Esophagus squamous epithelium (tissue), 5 donors: ENCODE measurements at regions not wholly inside any gene's neighbourhood (a gene's known extent, or its start where the extent isn't known, plus 50 kb on each side); places are given as distances from the start of the nearest gene placed in this dataset.

Experiments
- DNase-seq: peaks from one replicate; lab custom pipeline; 2025; lab: John Stamatoyannopoulos, UW
- H3K27ac ChIP-seq, 4 donors: fragments of 200-600 bp; sonication (generic); one replicate each; pipeline ENCODE4 v1.5.1; 2016 to 2019; ENCODE audit warnings: mild to moderate bottlenecking in 1 of 4
- H3K27me3 ChIP-seq, 4 donors: fragments of 200-600 bp; sonication (generic); 1 replicate in 3 of 4; 2 replicates in 1 of 4; pipeline versions ENCODE4 v1.5.1 to v1.6.0; 2017 to 2021; ENCODE audit warnings: antibody characterized with exemption in 1 of 4
- H3K36me3 ChIP-seq, 3 donors: fragments of 200-600 bp; sonication (generic); one replicate each; pipeline ENCODE4 v1.5.1; 2016 to 2019
- H3K4me1 ChIP-seq, 3 donors: fragments of 200-600 bp; sonication (generic); one replicate each; pipeline ENCODE4 v1.5.1; 2017 to 2019
- H3K4me3 ChIP-seq, 4 donors: fragments of 200-600 bp; sonication (generic); 1 replicate in 3 of 4; 2 replicates in 1 of 4; pipeline ENCODE4 v1.5.1; 2016 to 2019; ENCODE audit warnings: mild to moderate bottlenecking in 2 of 4, moderate library complexity in 1 of 4
- H3K9me3 ChIP-seq, 3 donors: fragments of 200-600 bp; sonication (generic); one replicate each; pipeline ENCODE4 v1.5.1; 2016 to 2019
- POLR2A ChIP-seq, 4 donors: fragments of 450-650 bp; IDR thresholded peaks; one replicate each; pipeline ENCODE4 v1.6.1; 2017; ENCODE audit warnings: antibody characterized with exemption in 4 of 4, mild to moderate bottlenecking in 4 of 4, moderate library complexity in 3 of 4
- WGBS, 2 donors: methylation state at CpG; one replicate each; pipeline ENCODE4 v1.1.5; 2018; 5-methylcytosine and 5-hydroxymethylcytosine counted together
- intact Hi-C: fragments of 100-400 bp; cut with DNase I; formaldehyde crosslinking; loops from one replicate; pipeline ENCODE4 v1.15.0; 2022
- TF ChIP-seq, protein P1 (sequence below), 6 experiments: fragments of 450-650 bp in 4 of 6; fragments of 200-600 bp in 2 of 6; sonication (generic) in 2 of 6; IDR thresholded peaks; one replicate each; pipeline ENCODE4 v1.5.1; 2016 to 2019; ENCODE audit warnings: antibody characterized with exemption in 6 of 6, mild to moderate bottlenecking in 4 of 6, moderate library complexity in 4 of 6
- donor health status: DM: yes; HTN: yes; CAD: no.

DNA sequence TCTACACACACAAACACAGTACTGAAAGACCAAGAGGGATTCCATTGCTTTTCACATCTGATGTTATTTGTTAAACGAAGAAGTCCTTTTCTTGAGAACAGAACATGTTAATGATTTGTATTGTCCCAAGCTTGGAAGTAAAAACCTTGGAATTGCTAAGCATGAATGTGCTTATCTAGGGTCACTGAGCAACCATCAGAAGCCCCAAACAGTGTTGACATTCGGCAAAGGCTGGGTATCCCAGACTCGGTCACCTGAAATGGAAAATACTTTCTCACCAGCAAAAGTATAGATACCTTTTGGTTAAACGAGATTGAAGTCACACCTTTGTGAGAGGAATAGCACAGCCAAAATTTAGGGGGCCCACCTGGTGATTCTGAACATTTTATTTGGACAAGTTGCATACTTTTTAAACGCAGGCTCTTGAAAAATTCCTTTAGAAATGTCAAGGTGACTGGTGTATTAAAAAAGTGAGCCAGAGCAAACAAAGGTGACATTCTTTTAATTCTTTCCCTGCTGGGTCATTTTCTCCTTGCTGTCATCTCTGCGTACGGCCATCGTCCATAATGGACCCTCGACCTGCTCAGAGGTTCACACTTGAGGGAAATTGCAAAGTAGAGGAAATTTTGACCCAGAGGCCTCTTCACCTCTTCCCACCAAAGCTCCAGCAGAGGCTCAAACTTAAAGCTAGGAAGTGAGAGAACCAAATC is 95.8 kb upstream of the FOXA2 start:
- H3K27me3 ChIP-seq = peaks cover 0 to 39% (median 0%) of the 10 kb centered on the region in 4 donors
- WGBS, 2 donors = 70 to 73% methylated on average over 9 of the region's 9 CpGs
- H3K4me3 ChIP-seq = no peak overlapping the region
- no peaks in the 10 kb centered on the region for H3K36me3 ChIP-seq
- H3K9me3 ChIP-seq = peaks cover 0 to 8% (median 0%) of the 10 kb centered on the region in 3 donors
- no peaks in the 10 kb centered on the region for H3K4me1 ChIP-seq
- H3K27ac ChIP-seq = no peak overlapping the region
- no peak for DNase-seq
- intact Hi-C loops = loop anchor here (5.0 kb wide), 1 partner anchor 343 kb away; no protein-coding TSS in a partner anchor
- TF ChIP-seq POLR2A (IDR thresholded peaks at IDR 0.05) = no peak
- TF ChIP-seq, protein P1, sequence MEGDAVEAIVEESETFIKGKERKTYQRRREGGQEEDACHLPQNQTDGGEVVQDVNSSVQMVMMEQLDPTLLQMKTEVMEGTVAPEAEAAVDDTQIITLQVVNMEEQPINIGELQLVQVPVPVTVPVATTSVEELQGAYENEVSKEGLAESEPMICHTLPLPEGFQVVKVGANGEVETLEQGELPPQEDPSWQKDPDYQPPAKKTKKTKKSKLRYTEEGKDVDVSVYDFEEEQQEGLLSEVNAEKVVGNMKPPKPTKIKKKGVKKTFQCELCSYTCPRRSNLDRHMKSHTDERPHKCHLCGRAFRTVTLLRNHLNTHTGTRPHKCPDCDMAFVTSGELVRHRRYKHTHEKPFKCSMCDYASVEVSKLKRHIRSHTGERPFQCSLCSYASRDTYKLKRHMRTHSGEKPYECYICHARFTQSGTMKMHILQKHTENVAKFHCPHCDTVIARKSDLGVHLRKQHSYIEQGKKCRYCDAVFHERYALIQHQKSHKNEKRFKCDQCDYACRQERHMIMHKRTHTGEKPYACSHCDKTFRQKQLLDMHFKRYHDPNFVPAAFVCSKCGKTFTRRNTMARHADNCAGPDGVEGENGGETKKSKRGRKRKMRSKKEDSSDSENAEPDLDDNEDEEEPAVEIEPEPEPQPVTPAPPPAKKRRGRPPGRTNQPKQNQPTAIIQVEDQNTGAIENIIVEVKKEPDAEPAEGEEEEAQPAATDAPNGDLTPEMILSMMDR (IDR thresholded peaks at IDR 0.05) = no peak

DNA sequence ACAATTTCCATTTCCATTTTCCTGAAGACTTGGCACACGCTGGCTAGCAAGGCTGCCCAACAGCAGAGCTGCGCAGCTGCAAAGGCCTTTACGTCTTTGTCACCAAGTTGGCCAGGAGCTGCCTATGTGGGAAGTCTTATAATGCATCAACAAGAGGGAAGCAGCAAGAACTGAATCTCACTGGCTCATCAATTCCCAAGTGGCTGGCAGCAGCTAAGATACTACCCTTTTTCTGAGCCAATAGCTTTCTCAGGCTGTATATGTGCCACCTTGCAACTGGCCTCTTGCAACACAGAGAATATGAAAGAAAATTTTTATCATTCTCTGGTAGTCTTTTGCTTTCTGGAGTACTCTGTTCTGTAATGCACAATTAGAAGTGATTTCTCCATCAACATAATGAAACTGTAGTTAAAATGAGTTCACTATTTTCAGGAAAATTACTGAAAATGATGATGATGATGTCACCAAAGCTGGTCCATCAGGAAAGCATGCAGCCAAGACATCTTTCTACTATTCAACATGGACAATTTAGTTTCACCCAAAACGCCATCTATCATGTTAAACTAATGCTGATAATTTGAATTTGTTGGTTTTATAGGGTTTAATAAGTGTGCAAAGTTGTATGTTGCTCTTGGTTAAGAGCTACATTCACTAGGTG is 97.3 kb upstream of the FOXA2 start:
- Histone ChIP-seq H3K4me3 (no peak overlapping the region), H3K9me3 (peaks cover 0 to 8% (median 0%) of the 10 kb centered on the region in 3 donors), H3K27ac (no peak overlapping the region), H3K4me1 (peaks cover 0 to 4% (median 0%) of the 10 kb centered on the region in 3 donors), H3K36me3 (no peaks in the 10 kb centered on the region), H3K27me3 (peaks cover 0 to 45% (median 0%) of the 10 kb centered on the region in 4 donors)
- 82 to 86% methylated on average over 4 of the region's 4 CpGs for WGBS, 2 donors
- no peak for DNase-seq
- intact Hi-C loops = loop anchor here (5.0 kb wide), 1 partner anchor 344 kb away; no protein-coding TSS in a partner anchor
- TF ChIP-seq, protein P1 (IDR thresholded peaks at IDR 0.05) = no peak
- no peak for TF ChIP-seq POLR2A (IDR thresholded peaks at IDR 0.05)

GRCh38 chr20:22682381-22682780 is 98.0 kb upstream of the FOXA2 start:
- WGBS, 2 donors = 21 to 35% methylated on average over 5 to 6 of the region's 6 CpGs
- intact Hi-C loops = loop anchor here (5.0 kb wide), 1 partner anchor 345 kb away; no protein-coding TSS in a partner anchor
- Histone ChIP-seq H3K4me3 (no peak overlapping the region), H3K27ac (no peak overlapping the region), H3K27me3 (peaks cover 0 to 40% (median 0%) of the 10 kb centered on the region in 4 donors), H3K36me3 (no peaks in the 10 kb centered on the region), H3K9me3 (peaks cover 0 to 8% (median 0%) of the 10 kb centered on the region in 3 donors), H3K4me1 (peaks cover 0 to 4% (median 0%) of the 10 kb centered on the region in 3 donors)
- DNase-seq = no peak
- TF ChIP-seq, protein P1 (IDR thresholded peaks at IDR 0.05) = no peak
- no peak for TF ChIP-seq POLR2A (IDR thresholded peaks at IDR 0.05)

DNA sequence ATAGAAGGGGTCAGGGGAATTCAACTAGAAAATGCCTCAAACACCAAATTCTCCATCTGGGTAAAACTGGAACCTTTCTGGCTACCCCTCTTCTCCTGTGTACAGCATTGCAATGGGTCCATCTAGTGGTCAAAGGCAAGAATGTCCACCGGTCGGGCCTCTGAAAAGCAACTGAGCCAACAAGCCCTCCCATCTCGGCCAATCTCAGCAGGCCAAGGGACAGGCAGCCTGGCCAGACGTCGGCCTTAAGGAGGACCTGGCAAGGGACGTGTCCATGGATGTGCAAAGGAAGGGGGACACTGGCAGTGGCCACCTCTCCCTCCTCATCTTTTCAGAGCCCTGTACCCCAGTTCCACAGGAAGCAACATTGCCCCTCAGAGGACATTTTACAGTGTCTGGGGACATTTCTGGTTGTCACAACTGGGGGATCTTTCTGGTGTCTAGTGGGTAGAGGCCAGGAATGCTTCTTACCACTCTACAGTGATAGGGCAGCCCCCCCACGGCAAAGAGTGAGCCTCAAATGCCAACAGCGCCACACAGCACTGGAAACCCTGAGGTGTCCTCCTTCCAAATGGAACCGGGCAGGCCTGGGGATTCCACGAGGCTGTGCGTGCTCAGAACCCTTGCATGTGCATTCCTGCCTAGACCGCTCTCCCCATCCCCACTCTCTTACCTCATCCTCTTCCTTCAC is 99.8 kb upstream of the FOXA2 start:
- H3K27ac ChIP-seq = no peak overlapping the region

More for the DNA sequence above, 99.8 kb upstream of the FOXA2 start:
- H3K9me3 ChIP-seq = no peaks in the 10 kb centered on the region
- WGBS, 2 donors = 24 to 39% methylated on average over 10 to 12 of the region's 12 CpGs
- no peak for DNase-seq
- H3K36me3 ChIP-seq = no peaks in the 10 kb centered on the region
- H3K4me3 ChIP-seq = no peak overlapping the region
- peaks cover 0 to 29% (median 0%) of the 10 kb centered on the region in 4 donors for H3K27me3 ChIP-seq
- H3K4me1 ChIP-seq = peaks cover 0 to 10% (median 0%) of the 10 kb centered on the region in 3 donors
- TF ChIP-seq, protein P1 (IDR thresholded peaks at IDR 0.05) = peak; percentile 29 to 83 (median 76)
- no peak for TF ChIP-seq POLR2A (IDR thresholded peaks at IDR 0.05)
- intact Hi-C loops = loop anchor here (5.0 kb wide), 1 partner anchor 347 kb away; no protein-coding TSS in a partner anchor
